Right kidney (tissue), 1 donor: ENCODE measurements at regions not wholly inside any gene's neighbourhood (a gene's known extent, or its start where the extent isn't known, plus 50 kb on each side); places are given as distances from the start of the nearest gene placed in this dataset.

Experiments
- DNase-seq: peaks from one replicate; pipeline ENCODE4 v3.0.0-alpha.2; 2016

DNA sequence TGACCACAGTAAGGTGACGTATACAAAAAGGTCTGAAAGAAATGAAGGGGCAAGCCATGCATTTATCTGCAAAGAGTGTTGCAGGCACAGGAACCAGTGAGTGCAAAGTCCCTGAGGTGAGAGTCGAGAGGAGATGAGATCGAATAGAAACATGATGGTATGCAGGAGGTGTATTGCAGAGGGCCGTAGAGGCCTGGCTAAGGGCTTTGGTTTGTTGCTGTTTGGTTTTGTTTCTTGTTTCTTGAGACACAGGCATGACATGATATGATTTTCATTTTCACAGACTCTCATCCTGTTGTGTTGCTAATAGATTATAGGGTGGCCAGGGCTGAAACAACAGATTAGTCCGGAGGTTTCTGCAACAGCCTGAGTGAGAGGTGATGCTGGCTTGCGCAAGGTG is 80.4 kb downstream of the HSPH1 start:
- DNase-seq, result no peak

DNA sequence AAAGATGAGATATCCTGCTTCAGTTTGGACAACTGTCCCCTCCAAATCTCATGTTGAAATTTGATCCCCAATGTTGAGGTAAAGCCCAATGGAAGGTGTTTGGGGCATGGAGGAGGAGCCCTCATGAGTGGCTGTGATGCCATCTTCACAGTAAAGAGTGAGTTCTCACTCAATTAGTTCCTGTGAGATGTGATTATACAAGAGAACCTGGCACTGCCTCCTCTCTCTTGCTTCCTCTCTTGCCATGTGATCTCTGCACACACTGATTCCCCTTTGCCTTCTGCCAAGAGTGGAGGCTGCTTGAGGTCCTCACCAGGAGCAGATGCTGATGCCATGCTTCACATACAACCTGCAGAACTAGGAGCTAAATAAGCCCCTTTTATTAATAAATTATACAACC is 86.9 kb downstream of the HSPH1 start:
- no peak for DNase-seq

DNA sequence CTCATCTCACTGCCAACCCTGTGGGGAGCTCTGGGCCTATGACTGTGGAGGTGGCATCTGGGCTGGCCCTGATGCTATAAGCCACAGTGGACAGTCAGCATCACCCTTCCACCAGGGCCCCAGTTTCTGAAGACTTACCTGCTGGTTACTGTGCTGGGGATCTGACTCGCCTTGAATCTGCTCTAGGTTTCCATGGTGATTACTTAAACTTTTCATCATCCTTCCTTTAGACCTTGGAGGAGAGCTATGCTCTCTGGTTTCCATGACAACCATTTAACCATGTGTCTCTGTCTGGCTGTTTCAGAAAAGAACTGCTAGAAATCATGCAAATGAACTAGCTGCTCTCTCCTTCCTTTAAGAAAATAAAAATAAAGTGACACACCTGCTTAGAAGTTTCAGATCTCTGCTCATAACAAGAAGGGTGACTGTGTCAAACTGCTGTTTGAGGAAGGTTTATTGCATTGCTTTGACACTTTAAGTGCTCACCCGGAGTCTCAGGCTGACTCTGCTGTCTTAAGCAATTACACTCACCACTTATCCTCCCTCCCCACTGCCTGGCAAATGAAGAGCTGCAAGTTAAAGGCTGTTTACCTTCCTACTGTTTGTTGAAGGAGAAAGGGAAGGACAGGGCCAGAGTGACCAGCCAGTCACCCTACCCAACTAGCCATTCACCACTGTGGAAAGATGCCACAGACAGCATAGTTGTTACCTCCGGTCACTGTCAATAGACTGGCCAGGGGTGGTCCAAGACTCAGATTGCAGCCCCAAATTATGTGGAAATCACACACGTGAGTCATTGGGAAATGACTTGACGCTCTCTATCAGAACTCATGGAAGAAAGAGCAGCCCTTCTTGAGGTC is 87.6 kb downstream of the HSPH1 start:
- DNase-seq, result no peak

DNA sequence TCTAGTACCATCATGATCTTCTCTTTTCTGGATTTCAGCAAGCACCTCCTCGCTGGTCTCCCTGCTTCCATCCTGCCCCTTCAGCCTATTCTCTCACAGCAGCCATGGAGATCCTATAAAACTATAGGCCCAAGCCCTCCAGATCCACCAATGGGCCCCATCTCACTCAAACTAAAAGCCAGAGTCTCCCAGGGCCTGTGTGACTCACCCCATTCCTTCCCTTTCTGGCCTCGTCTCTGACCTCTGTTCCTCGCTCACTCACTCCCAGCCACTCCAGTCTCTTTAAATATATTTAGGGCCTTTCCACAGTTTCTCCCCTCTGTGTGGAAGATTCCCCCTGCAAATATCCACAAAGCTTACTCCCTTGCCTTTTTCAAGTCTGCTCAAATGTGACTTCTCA is 89.7 kb downstream of the HSPH1 start:
- no peak for DNase-seq

DNA sequence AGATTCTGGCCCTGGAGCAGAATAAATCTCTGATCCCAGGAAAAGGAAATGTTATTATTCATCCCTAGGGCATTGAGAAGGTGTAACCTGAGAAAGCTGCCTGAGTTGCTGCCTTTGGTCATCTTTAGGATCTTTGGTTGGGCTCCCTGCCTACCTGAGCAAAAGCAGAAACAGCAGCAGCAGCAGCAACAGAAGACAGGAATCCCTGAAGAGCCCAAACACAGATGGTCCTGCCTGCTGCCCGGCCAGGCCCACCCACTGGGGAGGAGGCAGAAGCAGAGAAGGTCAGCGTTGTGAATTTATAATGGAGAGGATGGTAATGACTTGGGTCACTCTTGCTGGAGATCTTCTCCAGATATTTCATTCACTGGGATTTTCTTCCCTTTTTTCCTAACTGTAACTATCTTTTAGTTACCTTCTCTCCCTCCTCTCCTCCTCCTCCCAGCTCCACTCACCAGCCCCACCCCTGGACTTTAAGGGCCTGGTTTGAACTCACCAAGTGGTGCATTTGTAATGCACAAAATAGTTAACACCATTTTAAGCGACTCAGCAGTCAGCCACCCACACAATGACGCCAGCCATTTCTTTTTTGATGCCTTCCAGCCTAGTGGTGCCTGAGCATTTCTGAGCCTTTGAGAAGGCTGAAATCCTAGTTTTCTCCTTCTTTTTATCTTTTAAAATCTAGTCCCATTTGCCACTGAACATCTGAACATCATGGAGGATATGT is 91.7 kb downstream of the HSPH1 start:
- no peak for DNase-seq

DNA sequence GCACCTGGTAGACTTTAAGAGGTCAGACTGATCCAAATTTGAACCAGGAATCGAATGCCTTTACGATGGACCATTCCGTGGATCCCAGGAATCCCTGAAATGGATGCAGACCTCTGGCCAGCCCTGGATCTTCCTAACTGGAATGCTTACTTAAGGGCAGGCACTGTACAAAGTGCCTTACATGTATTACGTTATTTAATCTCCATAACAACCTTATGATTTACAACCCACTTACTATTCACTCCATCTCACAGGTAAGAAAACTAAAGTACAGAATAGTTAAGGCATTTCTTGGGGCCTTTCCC is 93.6 kb downstream of the HSPH1 start:
- no peak for DNase-seq

DNA sequence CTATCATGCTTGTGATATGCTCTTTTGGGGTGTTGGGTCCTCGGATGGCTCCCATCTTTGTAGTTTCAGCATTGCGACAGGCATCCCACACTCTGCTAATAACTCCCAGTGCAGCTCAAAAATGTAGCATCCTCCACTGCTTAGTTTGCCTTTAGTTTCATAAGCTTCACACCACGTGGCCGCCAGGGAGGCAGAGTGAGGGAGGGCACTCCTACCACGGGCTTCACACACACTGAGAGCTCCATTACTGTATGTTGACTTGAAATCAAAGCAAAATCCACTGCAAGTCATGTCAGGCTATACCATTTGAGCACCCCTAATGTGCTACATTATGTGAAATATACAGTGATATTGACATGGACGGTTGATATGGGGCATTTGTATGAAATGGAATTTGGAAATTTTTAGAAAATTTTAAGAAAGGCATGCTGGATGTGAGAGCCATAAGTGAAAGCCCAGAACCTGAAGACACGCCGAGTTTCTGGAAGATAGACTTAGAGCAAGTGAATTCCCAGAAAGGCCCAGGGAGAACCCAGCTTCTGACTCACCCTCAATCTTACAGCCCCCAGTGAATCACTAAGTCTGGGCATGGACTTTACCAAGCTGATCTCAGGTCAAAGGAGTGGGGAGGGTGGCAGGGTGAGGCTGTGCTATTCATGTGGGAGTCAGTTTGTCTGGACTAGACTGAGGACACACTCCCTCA is 94.1 kb downstream of the HSPH1 start:
- no peak for DNase-seq

DNA sequence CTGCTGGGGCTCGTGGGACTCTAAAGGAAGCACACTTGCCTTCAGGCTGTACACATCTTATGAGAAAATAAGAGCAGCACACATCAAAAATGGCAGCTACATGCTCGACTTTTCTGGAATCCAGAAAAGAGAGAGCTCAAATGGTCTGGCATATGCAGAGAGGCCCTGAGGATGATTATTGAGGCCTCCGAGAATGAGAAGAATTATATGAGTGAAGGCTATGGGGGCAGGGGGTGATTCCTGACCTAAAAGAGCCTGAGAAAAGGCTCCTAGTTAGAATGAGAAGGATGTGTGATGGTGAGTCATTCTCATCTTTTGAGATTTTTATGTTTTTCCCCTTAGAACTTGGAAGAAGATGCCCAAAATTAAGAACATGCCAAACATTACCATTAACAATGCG is 97.1 kb downstream of the HSPH1 start:
- no peak for DNase-seq

DNA sequence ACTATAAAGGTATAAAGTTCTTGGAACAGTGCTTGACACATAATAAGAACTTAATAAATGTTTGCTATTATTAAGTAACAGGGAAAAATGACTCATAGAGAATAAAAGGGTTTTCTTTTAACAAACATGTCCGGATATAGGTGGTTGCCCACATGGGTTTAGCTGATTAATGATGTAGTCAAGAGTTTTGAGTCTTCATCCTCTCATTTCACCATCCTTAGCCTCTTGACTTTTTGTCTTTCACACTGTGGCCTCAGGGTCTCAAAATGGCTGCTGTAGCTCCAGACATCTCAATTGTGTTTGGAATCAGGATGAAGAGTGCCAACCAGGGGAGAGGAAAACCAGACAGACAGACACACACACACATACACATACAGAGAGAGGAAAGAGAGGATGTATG is 97.9 kb downstream of the HSPH1 start:
- no peak for DNase-seq

DNA sequence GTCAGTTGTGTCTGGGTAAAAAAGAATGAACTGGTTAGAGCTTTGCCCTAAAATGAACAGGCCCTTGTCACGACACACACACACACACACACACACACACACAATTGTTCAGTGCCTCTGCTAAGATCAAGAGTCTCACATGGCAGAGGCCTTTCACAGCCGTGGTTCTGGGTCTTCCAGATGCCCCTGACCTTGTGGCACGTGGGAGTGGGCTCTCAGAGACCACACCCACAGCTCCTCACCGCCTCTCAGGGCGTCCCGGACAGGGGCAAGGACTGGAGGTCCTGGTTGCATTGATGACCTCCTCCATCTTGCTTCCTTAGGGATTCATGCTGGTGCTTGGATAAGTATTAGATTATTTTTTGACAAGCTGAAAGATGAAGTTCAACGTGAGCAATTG is 101.0 kb downstream of the HSPH1 start:
- DNase-seq, result no peak

DNA sequence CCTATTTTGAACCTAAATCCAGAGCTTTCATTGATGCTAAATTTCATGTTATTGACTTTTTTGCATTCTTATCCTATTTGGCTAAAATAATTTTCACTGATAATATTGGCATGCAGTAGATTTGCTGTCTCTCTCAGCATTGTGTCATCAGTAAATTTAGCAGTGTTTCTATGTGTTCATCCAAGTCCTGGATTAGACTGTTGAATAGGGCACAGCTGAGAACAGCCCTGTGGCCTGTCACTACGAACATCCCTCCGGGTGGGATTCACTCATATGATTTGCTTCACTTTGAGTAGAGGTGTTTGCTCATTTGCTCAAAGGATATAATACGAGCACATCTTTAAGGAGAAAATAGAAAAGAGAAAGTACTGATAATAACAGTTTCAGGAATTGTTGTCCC is 101.5 kb downstream of the HSPH1 start:
- no peak for DNase-seq

DNA sequence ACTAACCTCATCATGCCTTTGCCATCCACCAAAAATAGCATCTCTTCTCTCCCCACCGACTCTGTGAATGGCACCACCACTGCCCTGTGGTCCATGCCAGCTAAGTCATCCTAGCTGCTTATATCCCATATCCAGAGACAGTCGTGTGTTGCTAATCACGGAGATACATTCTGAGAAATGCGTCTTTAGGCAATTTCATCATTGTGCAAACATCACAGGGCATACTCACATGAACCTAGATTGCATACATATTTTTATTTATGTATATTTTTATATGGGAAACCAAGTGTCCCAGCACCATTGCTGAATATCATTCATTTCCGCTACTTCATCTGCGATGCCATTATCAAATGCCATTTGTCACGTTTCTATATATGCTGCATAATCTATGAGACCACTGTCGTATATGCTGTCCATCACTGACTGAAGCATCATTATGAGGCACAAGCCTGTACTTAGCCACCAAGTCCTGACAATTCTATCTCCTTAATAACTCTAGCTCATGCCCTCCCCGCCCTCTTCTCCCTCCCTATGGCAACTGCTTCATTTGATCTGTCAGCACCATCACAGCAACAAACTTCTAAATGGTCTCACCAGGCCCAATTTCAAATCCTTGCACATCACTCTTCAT is 104.2 kb downstream of the HSPH1 start:
- no peak for DNase-seq

DNA sequence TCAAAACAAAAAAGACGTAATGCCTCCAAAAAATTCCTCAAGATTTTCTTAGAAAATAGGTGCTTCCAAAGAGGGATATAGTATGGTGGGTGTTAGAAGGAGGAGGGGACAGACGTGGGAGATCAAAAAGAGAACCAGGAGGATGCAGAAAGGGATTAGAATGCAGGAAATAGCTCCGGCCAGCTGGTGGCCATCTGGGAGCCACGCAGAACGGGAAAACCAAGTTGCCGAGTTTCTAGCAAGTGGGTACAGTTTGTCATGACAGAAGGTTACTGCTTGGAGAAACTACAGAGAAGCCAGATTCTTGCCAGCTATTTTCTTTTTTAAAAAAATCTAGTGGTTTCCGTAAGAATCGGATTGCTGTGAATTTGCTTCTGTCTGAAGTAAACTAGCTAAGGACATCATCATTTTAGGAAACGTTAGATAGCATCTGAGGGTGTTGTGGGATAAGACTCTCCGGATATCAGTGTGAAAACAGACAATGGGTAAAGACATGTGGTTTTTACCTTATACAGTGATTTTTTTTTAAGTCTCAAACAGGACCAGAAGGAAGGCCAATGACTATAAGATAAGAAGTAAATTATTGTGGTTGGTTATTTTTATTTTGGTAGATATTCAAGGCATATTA is 104.9 kb downstream of the HSPH1 start:
- DNase-seq, result no peak

DNA sequence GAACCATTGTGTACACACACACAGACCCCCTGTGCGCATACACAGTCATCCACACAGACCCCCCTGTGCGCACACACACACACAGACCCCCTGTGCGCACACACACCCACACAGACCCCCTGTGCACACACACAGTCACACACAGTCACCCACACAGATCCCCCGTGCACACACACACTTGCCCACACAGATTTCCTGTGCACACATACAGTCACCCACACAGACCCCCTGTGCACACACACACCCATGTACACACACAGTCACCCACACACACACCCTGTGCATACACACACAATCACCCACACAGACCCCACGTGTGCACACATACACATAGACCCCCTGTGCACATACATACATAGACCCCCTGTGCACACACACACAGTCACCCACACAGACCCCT is 106.1 kb downstream of the HSPH1 start:
- no peak for DNase-seq

DNA sequence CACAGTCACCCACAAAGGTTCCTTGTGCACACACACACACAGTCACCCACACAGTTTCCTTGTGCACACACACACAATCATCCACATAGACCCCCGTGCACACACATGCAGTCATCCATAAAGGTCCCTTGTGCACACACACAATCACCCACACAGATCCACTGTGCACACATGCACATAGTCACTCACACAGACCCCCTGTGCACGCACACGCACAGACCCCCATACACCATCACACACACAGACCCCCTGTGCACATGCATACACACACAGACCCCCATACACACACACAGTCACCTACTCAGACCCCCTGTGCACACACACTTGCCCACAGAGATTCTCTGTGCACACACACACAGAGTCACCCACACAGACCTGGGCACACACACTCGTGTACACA is 107.1 kb downstream of the HSPH1 start:
- no peak for DNase-seq

DNA sequence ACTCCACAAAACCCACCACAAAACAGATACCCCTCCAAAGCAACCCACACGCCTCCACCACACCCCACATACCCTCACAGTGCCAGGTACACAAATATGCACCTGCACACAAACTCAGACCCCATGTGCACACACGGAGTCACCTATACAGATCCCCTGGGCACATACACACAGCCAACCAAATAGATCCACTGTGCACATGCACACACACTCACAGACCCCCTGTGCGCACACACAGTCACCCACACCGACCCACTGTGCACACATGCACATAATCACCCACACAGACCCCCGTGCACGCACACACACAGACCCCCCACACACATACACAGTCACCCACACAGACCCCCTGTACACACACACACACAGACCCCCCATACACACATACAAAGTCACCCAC is 107.8 kb downstream of the HSPH1 start:
- no peak for DNase-seq

DNA sequence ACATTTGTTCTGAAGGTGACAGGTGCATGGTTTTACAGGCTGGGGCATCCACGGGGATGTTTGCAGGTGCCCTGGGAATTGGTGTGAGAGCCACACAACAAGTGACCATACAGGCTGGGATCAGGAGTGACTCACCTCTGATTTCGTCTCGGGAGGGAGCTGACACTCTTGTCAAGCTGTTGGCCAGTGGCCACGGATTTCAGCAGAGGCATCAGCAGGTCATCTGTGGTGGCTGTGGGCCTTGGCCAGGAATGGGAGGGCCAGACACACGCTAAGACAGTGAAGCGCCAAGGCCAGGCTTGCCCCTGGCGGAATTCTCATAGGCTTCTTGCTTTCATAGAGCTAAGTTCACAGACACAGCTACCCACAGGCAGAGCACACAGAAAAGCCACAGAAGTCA is 108.6 kb downstream of the HSPH1 start:
- DNase-seq, result no peak

DNA sequence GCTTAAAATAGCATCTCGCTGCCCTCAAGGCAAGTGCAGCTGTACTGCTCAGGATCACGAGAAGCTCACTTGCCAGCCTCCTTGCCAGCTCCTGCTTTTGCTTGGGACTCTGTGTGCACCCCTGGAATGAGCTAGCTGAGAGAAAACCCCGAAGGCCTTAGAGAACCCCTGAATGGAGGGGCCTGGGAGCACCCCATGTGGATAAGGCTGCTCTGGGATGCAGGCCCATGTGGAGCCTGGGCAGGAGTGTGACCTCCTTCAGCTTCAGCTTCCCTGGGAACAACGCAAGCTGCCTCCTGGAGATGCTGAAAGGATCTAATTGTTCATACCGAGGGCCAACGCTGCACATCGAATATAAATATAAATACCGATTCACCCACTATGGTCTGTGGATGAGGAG is 109.2 kb downstream of the HSPH1 start:
- no peak for DNase-seq

DNA sequence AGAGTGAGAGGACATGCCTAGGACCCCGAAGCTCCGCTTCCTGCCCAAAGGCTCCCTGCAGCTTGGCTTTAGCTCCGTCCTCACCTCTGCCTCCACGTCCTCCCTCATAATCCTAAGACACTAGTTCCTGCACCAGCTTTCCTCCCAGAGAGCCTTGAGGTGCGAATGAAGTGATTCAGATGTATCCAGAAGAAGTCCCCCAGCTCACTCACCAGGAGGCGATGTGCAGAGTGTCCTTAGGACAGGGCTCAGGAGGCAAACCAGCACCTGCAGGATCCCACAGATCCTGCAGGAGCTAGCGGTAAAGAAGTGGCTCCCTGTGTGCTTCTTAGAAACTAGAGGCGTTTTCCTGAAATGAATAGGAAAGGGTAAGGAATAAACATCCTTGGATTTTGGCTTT is 109.7 kb downstream of the HSPH1 start:
- DNase-seq, result no peak

DNA sequence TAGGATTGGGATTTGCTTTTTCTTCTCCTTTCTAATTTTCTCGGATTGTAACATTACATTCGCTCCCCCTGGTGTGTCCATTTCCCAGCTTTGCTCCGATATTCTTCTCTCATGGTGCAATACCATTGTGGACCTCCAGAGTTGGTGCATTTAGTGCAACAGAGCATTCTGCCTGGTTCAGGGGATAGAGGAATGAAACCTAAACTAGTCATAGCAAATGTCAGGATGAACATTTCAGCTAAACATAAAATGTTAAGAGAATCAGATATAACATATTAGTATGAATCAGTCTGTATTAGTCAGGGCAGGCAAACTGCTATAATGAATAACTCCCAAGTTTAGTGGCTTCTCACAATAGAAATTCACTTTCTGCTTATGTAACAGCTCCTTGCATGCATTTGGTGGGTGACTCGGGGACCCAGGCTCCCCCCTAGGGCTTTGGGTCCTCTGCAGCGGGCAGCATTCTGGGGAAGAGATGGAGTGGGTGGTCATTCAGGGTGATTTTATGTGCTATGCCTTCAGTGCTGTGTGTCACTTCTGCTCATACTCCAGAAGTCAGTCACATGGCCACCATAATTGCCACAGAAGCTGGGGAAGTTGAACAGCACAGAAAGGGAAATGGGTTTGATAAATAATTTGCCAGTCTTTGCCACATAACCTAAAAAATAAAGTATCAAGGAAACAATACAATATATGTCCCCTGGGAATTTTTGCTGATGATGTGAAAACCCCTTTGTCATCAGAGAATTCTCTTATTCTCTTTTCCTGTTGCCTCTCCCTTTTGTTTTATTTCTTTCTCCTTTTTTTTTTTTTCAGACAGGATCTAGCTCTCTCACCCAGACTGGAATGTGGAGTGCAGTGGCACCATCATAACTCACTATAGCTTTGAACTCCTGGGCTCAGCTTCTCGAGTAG is 111.0 kb downstream of the HSPH1 start:
- DNase-seq, result no peak

DNA sequence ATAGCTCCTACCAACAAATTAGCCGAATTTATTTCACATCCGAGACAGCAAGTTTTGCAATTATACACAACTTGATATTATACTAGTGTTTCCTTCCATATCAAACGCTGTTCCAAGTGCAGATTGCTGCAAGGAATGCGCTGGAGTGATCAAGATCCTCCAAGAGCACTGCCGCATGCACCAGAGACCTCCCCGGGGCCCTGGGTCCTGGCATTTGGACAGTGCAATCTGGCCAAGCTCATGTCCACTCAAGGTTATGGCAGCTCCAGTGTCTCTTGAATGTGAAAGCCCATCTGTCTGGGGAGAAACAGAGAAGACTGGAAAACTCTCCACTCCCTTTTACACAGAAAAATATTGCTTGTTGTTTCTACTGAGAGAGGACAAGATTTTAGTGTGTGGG is 111.9 kb downstream of the HSPH1 start:
- DNase-seq, result no peak

DNA sequence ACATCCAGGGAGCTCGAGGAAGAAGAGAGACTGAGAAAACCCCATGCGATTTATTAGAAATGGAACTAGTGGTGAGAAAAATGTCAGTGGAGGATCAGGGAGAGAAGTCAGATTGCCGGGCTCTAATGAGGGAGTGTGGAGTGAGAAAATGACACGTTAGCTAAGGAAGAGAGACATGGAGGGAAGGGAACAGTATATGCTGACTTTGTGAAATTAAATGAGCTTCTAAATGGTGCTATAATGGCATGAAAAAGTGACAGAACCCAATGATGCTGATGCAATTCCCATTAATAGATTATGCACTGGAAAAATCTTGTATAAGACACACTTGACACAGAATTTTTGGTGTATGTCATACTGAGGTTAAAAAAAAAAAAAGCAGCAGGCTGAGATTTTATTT is 112.6 kb downstream of the HSPH1 start:
- no peak for DNase-seq
